Right cardiac atrium (tissue), 5 donors: ENCODE measurements at regions not wholly inside any gene's neighbourhood (a gene's known extent, or its start where the extent isn't known, plus 50 kb on each side); places are given as distances from the start of the nearest gene placed in this dataset.
A peak's percentile ranks its signal among the peaks of the same experiment; 100 is the strongest.

ENCODE experiments used
- ATAC-seq, 2 donors: fragments of 200-7000 bp; cut with Tn5 transposase; one replicate each; pipeline versions ENCODE4 v1.8.0 to v1.9.1; 2020; ENCODE audit warnings: moderate library complexity in 2 of 2, mild to moderate bottlenecking in 1 of 2
- DNase-seq, 3 donors: peaks; one replicate each; pipeline ENCODE4 v3.0.0-alpha.2; 2020
- H3K27ac ChIP-seq: one replicate; pipeline ENCODE4 v1.5.1; 2013; ENCODE audit warnings: mild to moderate bottlenecking, low read length, control low read depth, moderate library complexity
- H3K27me3 ChIP-seq: one replicate; pipeline ENCODE4 v1.6.1; 2013; ENCODE audit not compliant: control insufficient read depth, insufficient read depth
- H3K4me1 ChIP-seq: one replicate; pipeline ENCODE4 v1.6.1; 2013; ENCODE audit warnings: low read length; ENCODE audit not compliant: control insufficient read depth, insufficient read depth
- H3K4me3 ChIP-seq: one replicate; pipeline ENCODE4 v1.5.1; 2013; ENCODE audit warnings: low read length, control low read depth
- H3K9me3 ChIP-seq: one replicate; pipeline ENCODE4 v1.6.1; 2013; ENCODE audit warnings: low read length; ENCODE audit not compliant: control insufficient read depth
- whole genome bisulfite sequencing: extraction: QIAGEN DNeasy Blood & Tissue Kit; methylation state at CpG from one replicate; pipeline ENCODE4 v1.1.7; 2013; 5-methylcytosine and 5-hydroxymethylcytosine counted together
- intact Hi-C, 4 donors: fragments of 100-400 bp; cut with DNase I; formaldehyde crosslinking; loops; one replicate each; pipeline versions ENCODE4 v1.11.0 to v1.14.0; 2022 to 2023
- donor health status: healthy with polysubstance abuse.
- donor health status: DM: no; HTN: yes; CAD: no.
- donor health status: DM: no; HTN: no; CAD: no.
- donor health status: DM: no; HTN: yes; CAD: no; lungs with severe emphysema.
- donor health status: DM: yes; HTN: yes; CAD: no.

- H3K4me3 ChIP-seq = no peak overlapping the region
- ATAC-seq (peak; percentile 11 to 32), DNase-seq (no peak)
- intact Hi-C loops = no loop called here
- no peaks in the 10 kb centered on the region for H3K27me3 ChIP-seq
- no peaks in the 10 kb centered on the region for H3K9me3 ChIP-seq
- H3K4me1 ChIP-seq = no peaks in the 10 kb centered on the region
- WGBS = 64% methylated on average over 8 of the region's 8 CpGs
- no peak overlapping the region for H3K27ac ChIP-seq
These were observed 145.7 kb downstream of the NXNL2 start for GRCh38 chr9:88680505-88681160.

DNA sequence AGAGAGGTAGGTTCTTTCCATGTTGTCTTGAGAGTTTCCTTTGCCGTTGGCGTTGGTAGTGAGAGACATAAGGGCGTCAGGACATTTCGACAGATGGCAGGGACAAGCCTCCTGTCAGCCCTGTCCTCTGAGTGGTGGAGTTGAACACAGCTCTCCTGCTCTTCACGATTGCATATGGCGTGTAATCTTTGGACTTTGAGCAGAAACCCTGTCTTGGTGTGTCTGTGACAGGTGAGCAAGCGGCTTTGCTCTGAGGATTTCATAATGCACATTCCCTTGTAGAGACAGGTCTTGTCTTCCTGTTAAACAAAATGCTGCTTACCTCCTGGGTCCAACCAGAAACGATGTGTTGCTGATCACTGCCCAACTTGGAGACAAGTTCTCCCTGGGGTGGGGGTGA is 146.5 kb downstream of the NXNL2 start:
- Histone ChIP-seq H3K4me3 (no peak overlapping the region), H3K4me1 (no peaks in the 10 kb centered on the region), H3K9me3 (no peaks in the 10 kb centered on the region), H3K27me3 (no peaks in the 10 kb centered on the region), H3K27ac (no peak overlapping the region)
- DNase-seq (no peak), ATAC-seq (no peak)
- intact Hi-C loops = no loop called here
- WGBS = 87% methylated on average over 8 of the region's 8 CpGs

GRCh38 chr9:88682431-88682831 is 147.5 kb downstream of the NXNL2 start:
- Histone ChIP-seq H3K9me3 (no peaks in the 10 kb centered on the region), H3K4me1 (no peaks in the 10 kb centered on the region), H3K4me3 (no peak overlapping the region), H3K27ac (no peak overlapping the region), H3K27me3 (no peaks in the 10 kb centered on the region)
- intact Hi-C loops = no loop called here
- DNase-seq (no peak), ATAC-seq (peak in 1 of 2 donors; percentile 40)
- WGBS = 76% methylated on average over 12 of the region's 12 CpGs

DNA sequence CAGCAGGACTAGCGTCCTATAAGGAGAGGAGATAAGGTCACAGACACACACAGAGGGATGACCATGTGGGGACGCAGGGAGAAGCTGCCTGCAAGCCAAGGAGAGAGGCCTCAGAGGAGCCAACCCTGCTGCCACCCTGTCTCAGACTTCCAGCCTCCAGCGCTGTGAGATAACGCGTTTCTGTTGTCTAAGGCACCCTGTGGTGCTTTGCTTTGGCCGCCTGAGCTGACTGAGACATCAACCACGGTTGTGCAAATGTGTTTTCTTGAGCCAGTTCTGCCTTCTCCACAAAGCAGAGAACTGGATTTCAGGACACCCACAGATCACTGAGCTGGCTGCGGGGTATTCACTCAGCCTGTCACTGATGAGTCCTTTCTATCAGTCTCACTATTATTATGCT is 149.1 kb downstream of the NXNL2 start:
- no peaks in the 10 kb centered on the region for H3K27me3 ChIP-seq
- no peaks in the 10 kb centered on the region for H3K9me3 ChIP-seq
- DNase-seq = no peak
- H3K27ac ChIP-seq = no peak overlapping the region
- no peaks in the 10 kb centered on the region for H3K4me1 ChIP-seq
- H3K4me3 ChIP-seq = no peak overlapping the region
- 79% methylated on average over 8 of the region's 8 CpGs for WGBS
- intact Hi-C loops = no loop called here
- ATAC-seq = no peak

- no peak for ATAC-seq
- Histone ChIP-seq H3K4me3 (no peak overlapping the region), H3K9me3 (no peaks in the 10 kb centered on the region), H3K27ac (no peak overlapping the region), H3K27me3 (no peaks in the 10 kb centered on the region), H3K4me1 (no peaks in the 10 kb centered on the region)
- intact Hi-C loops = no loop called here
- no peak for DNase-seq
- WGBS = 85% methylated on average over 10 of the region's 10 CpGs
These were observed 149.9 kb downstream of the NXNL2 start for GRCh38 chr9:88684845-88685244.

DNA sequence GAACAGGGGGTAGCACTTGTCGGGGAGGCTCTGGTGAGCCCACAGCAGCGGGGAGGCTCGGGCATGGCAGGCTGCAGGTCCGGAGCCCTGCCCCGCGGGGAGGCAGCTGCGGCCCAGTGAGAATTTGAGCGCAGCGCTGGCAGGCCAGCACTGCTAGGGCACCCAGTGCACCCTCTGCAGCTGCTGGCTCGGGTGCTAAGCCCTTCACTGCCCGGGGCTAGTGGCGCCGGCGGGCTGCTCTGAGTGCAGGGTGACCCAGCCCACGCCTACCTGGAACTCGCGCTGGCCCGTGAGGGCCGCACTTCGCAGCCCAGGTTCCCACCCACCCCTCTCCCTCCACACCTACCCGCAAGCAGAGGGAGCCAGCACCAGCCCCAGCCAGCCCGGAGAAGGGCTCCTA is 151.0 kb downstream of the NXNL2 start:
- ATAC-seq = peak in 1 of 2 donors; percentile 16
- WGBS = 93% methylated on average over 22 of the region's 22 CpGs
- no peak overlapping the region for H3K4me3 ChIP-seq

DNA sequence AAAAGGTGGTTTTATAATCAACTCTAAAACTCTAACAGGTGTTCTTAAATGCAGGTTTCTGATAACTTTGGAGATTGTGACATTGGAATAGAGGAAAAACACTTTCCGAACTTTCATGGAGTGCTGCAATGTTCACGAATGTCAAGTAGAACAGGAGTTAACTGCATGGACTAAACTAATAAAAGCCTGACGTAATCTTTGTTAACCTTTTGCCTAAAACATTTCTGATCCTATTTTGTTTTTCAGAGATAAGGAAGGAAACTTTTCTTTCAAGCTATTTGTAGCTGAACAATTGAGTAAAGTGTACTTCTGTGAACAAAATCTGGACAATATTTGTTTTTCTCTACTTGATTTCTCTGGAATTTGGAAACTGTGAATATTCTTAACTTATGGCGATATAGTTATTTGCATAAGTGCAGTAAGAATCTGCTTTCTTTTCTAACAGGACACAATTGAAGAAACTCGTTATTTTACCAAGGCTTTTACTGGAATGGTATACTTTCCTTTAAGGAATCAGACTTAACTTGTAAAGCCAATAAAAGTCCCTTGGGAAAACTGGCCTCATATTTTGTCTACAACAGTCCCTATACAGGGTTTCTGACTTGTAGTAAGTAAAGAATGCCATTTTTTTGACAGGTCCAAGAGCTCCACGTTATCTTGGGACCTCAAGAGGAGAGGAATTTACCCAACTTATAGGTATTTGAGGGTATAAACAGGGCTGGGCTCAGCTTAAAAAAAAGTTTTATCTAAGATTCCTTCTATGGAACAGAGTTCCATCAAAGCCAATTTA is 154.7 kb downstream of the NXNL2 start:
- no peaks in the 10 kb centered on the region for H3K9me3 ChIP-seq
- intact Hi-C loops = no loop called here
- DNase-seq (no peak), ATAC-seq (no peak)
- no peaks in the 10 kb centered on the region for H3K27me3 ChIP-seq
- no peaks in the 10 kb centered on the region for H3K4me1 ChIP-seq
- no peak overlapping the region for H3K4me3 ChIP-seq
- H3K27ac ChIP-seq = no peak overlapping the region
- whole genome bisulfite sequencing = 73% methylated on average over 6 of the region's 6 CpGs

More for the DNA sequence above, 151.0 kb downstream of the NXNL2 start:
- no peaks in the 10 kb centered on the region for H3K27me3 ChIP-seq
- no peaks in the 10 kb centered on the region for H3K9me3 ChIP-seq
- intact Hi-C loops = no loop called here
- no peaks in the 10 kb centered on the region for H3K4me1 ChIP-seq
- no peak overlapping the region for H3K27ac ChIP-seq
- no peak for DNase-seq

DNA sequence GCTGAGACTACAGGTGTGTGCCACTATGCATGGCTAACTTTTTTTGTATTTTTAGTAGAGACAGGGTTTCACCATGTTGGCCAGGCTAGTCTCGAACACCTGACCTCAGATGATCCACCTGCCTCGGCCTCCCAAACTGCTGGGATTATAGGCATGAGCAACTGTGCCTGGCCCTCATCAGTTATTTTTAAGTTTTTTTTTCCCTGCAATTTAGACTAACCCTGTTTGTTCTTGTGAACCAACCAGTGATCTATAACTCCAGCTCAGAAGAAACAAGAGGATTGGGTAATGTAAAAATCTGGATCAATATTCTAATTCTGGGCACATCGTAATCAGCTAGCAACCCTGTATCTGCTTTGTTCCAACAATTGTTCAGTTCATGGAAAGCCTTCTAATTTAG is 155.7 kb downstream of the NXNL2 start:
- H3K4me1 ChIP-seq = no peaks in the 10 kb centered on the region
- no peaks in the 10 kb centered on the region for H3K27me3 ChIP-seq
- intact Hi-C loops = no loop called here
- no peak overlapping the region for H3K27ac ChIP-seq
- WGBS = 97% methylated on average over 3 of the region's 3 CpGs
- DNase-seq (no peak), ATAC-seq (no peak)
- no peaks in the 10 kb centered on the region for H3K9me3 ChIP-seq
- H3K4me3 ChIP-seq = no peak overlapping the region

GRCh38 chr9:88691091-88691490 is 156.1 kb downstream of the NXNL2 start:
- ATAC-seq (no peak), DNase-seq (no peak)
- intact Hi-C loops = no loop called here
- no peak overlapping the region for H3K4me3 ChIP-seq
- H3K27me3 ChIP-seq = no peaks in the 10 kb centered on the region
- no peaks in the 10 kb centered on the region for H3K4me1 ChIP-seq
- H3K9me3 ChIP-seq = no peaks in the 10 kb centered on the region
- no peak overlapping the region for H3K27ac ChIP-seq
- 79% methylated on average over 3 of the region's 3 CpGs for WGBS

- intact Hi-C loops = no loop called here
- WGBS = 95% methylated on average over 2 of the region's 2 CpGs
These were observed 156.8 kb downstream of the NXNL2 start for GRCh38 chr9:88691811-88692210.

DNA sequence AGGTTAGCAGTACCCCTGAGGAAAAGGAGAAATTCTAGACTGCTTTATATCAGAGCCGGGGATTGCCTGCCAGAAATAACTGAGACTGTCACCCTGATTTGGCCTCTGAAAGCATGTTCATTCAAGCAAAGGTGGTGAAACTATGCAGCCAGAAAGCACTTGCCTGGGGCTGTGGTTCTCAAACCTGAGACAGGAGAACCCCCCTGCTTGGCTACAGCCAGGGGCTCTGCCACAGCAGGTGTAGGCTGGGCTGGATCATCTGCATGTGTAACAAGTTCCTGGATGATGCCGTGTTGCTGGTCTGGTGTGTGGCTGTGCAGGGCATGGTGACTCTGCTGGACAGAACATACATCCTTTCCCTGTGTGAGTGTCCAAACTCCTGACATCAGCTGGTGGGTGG is 157.8 kb downstream of the NXNL2 start:
- H3K4me1 ChIP-seq = no peaks in the 10 kb centered on the region
- 79% methylated on average over 2 of the region's 2 CpGs for WGBS
- no peak overlapping the region for H3K27ac ChIP-seq
- H3K9me3 ChIP-seq = no peaks in the 10 kb centered on the region
- H3K27me3 ChIP-seq = no peaks in the 10 kb centered on the region
- ATAC-seq (no peak), DNase-seq (no peak)
- no peak overlapping the region for H3K4me3 ChIP-seq
- intact Hi-C loops = no loop called here

More at GRCh38 chr9:88691811-88692210, 156.8 kb downstream of the NXNL2 start:
- DNase-seq = no peak
- no peaks in the 10 kb centered on the region for H3K4me1 ChIP-seq
- ATAC-seq = no peak
- H3K4me3 ChIP-seq = no peak overlapping the region
- H3K27ac ChIP-seq = no peak overlapping the region
- H3K9me3 ChIP-seq = no peaks in the 10 kb centered on the region
- no peaks in the 10 kb centered on the region for H3K27me3 ChIP-seq
